ENCODE measurements at regions not wholly inside any gene's neighbourhood (a gene's known extent, or its start where the extent isn't known, plus 50 kb on each side); places are given as distances from the start of the nearest gene placed in this dataset.
A peak's percentile ranks its signal among the peaks of the same experiment; 100 is the strongest.

DNA sequence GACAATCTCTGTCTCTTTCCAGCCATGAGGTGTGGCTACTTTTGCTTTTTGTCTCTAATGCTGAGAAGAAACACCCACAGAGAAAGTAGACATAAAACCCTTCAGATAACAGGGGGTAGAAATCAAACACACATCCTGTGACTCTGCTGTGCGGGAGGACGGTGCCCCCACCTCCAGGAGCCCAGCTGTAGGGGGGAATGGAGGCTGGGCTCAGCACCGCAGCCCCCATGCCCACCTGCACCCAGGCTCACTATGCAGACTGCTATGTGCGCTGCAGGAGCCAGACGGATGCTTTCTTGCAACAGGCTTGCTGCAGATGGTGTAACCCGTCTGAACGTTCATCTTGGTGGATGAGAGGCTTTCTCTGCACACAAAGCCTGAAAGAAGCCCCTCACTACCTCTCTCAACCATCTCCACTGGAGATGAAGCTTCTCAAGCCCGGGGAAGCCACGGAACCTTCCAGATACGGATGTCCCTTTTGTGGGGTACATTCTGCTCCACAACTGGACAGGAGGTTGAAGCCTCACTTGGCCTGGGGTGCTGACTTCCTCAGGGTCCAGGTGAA is 207.2 kb downstream of the GADD45G start:
- no peak overlapping the region for H3K27ac ChIP-seq
- H3K36me3 ChIP-seq = no peaks in the 10 kb centered on the region
- H3K4me3 ChIP-seq = no peak overlapping the region
- TF ChIP-seq POLR2A (IDR thresholded peaks at IDR 0.05) = no peak
- TF ChIP-seq, protein P1, sequence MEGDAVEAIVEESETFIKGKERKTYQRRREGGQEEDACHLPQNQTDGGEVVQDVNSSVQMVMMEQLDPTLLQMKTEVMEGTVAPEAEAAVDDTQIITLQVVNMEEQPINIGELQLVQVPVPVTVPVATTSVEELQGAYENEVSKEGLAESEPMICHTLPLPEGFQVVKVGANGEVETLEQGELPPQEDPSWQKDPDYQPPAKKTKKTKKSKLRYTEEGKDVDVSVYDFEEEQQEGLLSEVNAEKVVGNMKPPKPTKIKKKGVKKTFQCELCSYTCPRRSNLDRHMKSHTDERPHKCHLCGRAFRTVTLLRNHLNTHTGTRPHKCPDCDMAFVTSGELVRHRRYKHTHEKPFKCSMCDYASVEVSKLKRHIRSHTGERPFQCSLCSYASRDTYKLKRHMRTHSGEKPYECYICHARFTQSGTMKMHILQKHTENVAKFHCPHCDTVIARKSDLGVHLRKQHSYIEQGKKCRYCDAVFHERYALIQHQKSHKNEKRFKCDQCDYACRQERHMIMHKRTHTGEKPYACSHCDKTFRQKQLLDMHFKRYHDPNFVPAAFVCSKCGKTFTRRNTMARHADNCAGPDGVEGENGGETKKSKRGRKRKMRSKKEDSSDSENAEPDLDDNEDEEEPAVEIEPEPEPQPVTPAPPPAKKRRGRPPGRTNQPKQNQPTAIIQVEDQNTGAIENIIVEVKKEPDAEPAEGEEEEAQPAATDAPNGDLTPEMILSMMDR (IDR thresholded peaks at IDR 0.05) = no peak
- intact Hi-C loops (cut with DNase I; ENCODE audit: low total_unique reads) = no loop called here
- H3K9me3 ChIP-seq = no peaks in the 10 kb centered on the region
- no peaks in the 10 kb centered on the region for H3K27me3 ChIP-seq
- DNase-seq = peak in 1 of 2 donors; percentile 8
- no peaks in the 10 kb centered on the region for H3K4me1 ChIP-seq

DNA sequence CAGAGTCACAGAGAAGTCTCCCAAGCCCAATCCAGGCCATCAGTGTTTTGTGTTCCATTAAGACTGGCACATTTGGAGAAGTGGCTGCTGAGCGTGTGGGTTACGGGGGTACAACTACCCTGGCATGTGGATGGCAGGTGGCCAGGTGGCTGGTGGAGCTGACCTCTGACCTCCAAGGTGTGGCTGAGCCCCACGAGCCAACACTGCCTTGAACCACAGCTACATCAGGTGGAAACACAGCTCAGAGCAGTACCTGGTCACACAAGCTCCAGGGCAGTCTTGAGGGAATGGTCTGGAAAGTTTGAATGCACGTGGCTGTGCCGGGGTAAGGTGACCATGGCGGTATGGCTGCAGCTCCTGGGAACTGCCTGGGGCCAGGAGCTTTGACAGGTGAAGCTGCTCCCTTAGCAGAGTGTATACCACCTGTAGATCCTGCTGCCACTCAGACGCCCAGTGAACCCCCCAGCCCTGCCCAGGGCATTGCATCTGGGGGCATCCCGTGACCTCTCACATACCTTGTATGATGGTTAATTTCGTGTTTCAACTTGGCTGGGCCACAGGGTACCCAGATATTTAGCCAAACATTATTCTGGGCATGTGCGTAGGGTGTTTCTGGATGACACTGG is 207.9 kb downstream of the GADD45G start:
- no peak overlapping the region for H3K4me3 ChIP-seq
- no peaks in the 10 kb centered on the region for H3K9me3 ChIP-seq
- peak in 1 of 2 donors; percentile 13 for DNase-seq
- H3K27me3 ChIP-seq = no peaks in the 10 kb centered on the region
- no peak for TF ChIP-seq POLR2A (IDR thresholded peaks at IDR 0.05)
- TF ChIP-seq, protein P1 (IDR thresholded peaks at IDR 0.05) = no peak
- no peaks in the 10 kb centered on the region for H3K36me3 ChIP-seq
- no peaks in the 10 kb centered on the region for H3K4me1 ChIP-seq
- H3K27ac ChIP-seq = no peak overlapping the region
- intact Hi-C loops (cut with DNase I; ENCODE audit: low total_unique reads) = no loop called here

DNA sequence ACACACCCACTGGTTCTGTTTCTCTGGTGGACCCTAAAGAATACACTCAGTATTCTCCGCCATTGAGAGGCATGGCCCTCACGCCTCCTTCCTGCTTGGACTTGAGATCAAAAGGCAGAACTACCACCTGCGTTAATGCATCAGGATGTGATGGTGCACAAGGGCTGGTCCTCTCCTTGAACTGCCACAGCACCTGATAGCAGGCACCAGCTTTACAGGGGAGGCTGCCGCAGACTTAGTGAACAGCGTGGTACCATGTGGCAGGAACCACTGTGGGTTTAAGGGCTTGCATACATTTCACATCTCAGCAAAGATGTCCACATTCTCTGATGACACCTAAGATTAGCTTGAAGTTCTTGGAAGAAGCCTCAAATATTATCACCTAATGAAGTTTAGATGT is 208.7 kb downstream of the GADD45G start:
- H3K27ac ChIP-seq = no peak overlapping the region
- no peaks in the 10 kb centered on the region for H3K9me3 ChIP-seq
- no peaks in the 10 kb centered on the region for H3K27me3 ChIP-seq
- TF ChIP-seq POLR2A (IDR thresholded peaks at IDR 0.05) = no peak
- TF ChIP-seq, protein P1 (IDR thresholded peaks at IDR 0.05) = no peak
- no peak overlapping the region for H3K4me3 ChIP-seq
- no peaks in the 10 kb centered on the region for H3K4me1 ChIP-seq
- H3K36me3 ChIP-seq = no peaks in the 10 kb centered on the region
- DNase-seq = peak in 1 of 2 donors; percentile 8
- intact Hi-C loops (cut with DNase I; ENCODE audit: low total_unique reads) = no loop called here

DNA sequence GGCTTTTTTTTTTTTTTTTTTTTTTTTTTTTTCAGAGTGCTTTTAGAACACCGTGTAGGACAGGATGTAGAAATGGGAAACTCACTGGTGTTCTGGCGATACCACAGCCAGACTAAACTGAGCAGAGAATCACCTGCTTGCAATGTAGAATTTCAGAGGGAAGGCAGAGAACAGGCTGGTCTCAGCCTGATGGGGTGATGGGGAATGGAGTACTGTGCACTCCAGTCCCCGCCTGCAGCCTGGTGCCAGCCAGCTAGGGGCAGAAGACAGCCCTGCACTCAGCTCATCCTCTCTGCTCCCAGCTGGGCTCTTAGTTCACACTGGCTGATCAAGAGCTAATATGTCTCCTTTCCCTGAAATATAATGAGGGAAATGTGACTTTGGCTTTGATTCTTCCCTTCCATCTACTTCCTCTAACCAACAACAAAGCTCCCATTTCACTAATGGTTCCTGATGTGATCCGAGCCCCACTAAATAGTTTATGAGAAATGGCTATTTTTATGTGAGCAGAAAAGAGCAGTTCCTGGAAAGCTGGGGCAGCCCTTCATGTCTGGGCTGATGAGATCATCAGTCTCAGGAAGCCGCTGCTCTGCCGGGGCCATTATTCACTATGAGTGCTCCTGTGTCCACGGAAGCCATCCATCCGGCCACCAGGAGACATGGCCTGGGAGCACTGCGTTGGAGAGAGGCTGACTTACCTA is 209.7 kb downstream of the GADD45G start:
- Histone ChIP-seq H3K4me1 (no peaks in the 10 kb centered on the region), H3K36me3 (no peaks in the 10 kb centered on the region), H3K4me3 (no peak overlapping the region), H3K27ac (no peak overlapping the region), H3K27me3 (no peaks in the 10 kb centered on the region), H3K9me3 (no peaks in the 10 kb centered on the region)
- TF ChIP-seq, protein P1 (IDR thresholded peaks at IDR 0.05) = no peak
- TF ChIP-seq POLR2A (IDR thresholded peaks at IDR 0.05) = no peak
- intact Hi-C loops (cut with DNase I; ENCODE audit: low total_unique reads) = no loop called here
- DNase-seq = peak in 1 of 2 donors; percentile 17
